OCI-LY7 (cell line): ENCODE measurements at regions not wholly inside any gene's neighbourhood (a gene's known extent, or its start where the extent isn't known, plus 50 kb on each side); places are given as distances from the start of the nearest gene placed in this dataset.

Experiments used
- CTCF ChIP-seq: fragments of 200-600 bp; sonication (generic); conservative IDR thresholded peaks from 2 replicates; pipeline ENCODE4 v1.5.1; 2014; ENCODE audit warnings: mild to moderate bottlenecking, antibody characterized with exemption, low read length, moderate library complexity, mixed read lengths
- EZH2phosphoT487 ChIP-seq: fragments of 200-600 bp; sonication (generic); IDR thresholded peaks from 2 replicates; pipeline ENCODE4 v1.6.1; 2018; ENCODE audit warnings: low read depth, borderline replicate concordance, mild to moderate bottlenecking, mixed run types, antibody characterized with exemption, low read length, moderate library complexity, mixed read lengths

GRCh38 chr6:134666125-134666524, 283.8 kb downstream of the ALDH8A1 start:
- TF ChIP-seq CTCF (no peak), EZH2phosphoT487 (no peak)
